G401.6 (cell line): ENCODE measurements at regions not wholly inside any gene's neighbourhood (a gene's known extent, or its start where the extent isn't known, plus 50 kb on each side); places are given as distances from the start of the nearest gene placed in this dataset.
A peak's percentile ranks its signal among the peaks of the same experiment; 100 is the strongest.
"Not testable (repeated sequence)": the region's sequence is repeated elsewhere in the genome, so short reads cannot be mapped to it uniquely, and the experiment has no call there.

Experiments
- FAIRE-seq: peaks from 2 replicates; lab custom pipeline; 2012; peaks lifted over from hg19 to GRCh38; lab: Jason Lieb, UNC

DNA sequence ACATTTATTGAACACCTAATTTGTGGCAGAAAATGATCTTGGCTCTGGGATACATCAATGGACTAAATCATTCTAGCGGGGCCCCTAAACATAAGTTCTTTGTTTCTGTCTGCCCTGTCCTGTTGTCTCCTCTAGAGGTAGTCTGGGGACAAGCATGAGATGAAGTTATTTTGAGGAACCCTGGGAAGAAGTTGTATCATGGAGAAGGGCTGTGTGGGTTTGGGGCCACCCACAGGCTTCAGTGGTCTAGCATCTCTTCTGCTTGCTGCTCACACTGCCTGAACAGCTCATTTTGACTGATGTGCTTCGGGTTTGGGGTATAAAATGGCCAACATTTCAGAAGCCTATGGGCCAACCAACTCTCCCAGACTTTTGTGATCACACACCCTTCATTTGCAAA is 50.3 kb upstream of the OSBPL11 start:
- FAIRE-seq: no peak

DNA sequence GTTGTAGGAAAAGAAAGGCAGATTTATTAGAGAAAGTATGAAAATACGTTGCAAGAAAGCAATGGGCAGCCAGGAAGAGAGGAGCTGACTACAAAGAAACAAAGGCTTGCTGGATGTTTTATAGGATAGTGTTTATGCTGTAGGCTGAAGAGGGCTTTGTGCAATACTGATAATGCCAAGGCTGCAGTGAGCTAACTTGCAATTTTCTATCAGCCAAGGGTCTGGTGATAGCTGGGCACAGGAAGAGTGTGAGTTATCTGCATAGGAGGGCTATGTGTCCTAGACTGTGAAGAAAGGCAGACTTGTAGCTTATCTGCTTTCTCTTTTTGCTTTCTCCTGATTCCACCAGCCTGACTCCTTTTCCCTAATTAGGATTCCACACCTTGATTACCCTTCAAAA is 51.3 kb upstream of the OSBPL11 start:
- FAIRE-seq: no peak

DNA sequence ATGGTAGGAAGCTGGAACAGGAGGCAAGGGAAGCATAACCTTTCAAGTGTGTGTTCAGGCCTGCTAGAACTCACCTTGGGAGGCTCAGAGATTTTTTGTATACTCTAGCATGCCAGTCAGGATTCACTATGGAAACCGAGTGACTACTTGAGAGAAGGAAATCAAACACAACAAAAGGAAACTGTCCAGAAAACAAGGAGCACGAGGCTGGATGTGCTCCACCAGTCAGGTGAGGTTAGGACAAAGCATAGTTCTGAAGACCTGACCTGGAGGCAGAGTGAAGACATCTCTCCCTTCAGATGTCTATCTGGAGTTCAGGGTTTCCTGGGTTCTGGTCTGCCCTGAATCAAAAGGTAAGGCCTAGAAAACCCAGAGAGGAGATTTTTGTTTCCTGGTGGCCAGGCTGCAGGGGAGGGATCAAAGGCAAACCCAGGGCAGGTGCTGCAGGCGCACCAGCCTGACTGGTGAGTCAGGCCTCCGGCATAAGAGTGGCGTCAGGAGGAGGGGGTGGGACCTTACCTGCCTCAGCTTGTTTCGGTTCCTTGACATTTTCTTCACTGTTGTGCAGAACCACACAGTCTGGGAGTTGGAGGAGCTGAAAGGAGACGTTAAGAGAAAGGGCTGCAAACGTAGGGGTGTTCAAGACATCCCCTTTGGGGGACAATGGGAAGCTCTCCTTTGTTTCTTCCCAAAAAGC is 52.2 kb upstream of the OSBPL11 start:
- no peak for FAIRE-seq

DNA sequence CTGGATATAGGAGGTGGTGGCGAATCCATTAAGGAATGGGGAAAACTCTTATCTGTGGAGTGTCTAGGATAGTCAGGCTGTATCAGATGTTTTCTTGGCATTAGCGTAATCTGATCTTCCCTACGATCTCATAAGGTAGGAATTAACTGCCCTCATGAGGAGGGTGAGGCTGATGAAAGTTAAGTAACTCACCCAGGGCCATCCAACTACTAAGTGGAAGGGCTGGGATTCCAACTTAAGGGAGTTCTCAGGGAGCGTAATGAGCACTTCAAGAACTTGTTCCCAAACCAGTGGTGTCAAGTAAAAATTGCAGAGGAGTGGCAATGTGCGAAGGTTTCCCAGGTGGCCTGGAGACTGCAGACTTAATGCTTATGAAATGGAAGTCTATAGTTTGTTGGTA is 55.9 kb upstream of the OSBPL11 start:
- FAIRE-seq: no peak

DNA sequence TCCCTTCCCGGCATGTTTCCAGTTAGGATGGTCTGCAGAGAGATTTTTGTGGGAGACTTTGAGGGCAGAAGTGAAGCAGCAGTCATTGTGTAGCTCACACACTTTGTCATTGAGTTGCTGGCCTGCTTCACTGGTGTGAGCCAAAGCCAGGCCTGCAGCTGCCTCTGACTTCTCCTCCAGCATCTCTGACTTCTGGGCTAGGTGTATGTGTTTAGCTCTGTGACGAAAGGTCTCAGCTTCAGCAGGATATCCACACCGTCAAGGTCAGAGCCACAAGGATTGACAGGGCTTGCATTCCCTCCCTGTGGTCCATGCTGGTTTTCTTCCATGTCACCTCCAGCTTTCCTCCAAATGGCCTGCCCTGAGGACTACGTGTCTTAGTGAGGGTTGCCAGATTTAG is 57.1 kb upstream of the OSBPL11 start:
- FAIRE-seq: no peak

DNA sequence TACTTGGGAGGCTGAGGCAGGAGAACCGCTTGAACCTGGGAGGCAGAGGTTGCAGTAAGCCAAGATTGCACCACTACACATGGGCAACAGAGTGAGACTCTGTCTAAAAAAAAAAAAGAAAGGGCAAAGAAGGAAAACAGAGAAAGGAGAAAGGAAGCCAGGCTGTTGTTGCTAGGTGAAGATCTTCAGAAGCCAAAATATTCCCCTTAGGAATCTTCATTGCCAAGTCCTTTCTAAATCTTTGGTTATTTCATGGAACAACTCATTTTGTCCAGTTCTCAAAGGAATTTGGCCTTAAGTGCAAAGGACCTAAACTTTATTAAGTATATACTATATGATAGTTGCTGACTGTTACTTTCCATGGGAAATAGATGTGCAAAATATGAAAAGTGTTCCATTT is 59.2 kb upstream of the OSBPL11 start:
- no peak for FAIRE-seq

DNA sequence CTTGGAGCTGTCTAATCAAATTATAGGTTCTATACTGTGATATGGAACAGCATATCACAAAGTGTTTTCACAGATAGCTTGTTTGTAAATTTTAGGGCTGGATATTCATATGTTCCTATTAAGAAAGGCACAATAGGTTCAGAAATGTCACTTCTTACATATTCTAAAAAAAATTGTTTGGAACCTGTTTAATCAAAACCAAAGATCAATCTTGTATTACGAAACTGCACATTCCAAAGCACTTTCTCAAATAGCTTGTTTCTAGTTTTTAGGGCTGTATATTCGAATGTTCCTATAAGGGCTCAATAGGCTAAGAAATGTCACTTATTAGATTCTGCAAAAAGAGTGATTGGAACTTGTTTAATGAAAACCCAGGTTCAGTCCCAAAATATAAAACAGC is 67.4 kb upstream of the OSBPL11 start:
- FAIRE-seq: no peak

DNA sequence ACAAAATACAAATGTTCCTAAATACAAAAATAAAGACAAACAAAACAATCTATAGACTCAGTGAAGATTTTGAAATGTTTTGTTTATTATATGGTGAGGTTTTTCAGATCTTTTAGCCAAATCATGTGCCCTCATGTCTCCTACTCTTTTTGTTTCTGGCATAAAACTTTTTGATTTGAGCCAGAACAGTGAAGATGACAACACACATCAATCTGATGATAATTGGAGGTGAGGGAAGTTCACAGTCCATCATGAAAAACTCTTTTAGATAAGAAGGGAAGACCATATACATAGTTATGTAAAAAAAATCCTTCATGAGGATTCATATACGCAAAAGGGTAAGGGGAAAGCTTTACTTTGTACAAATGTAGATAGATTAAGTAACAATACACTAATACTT is 75.1 kb upstream of the OSBPL11 start:
- FAIRE-seq: no peak

DNA sequence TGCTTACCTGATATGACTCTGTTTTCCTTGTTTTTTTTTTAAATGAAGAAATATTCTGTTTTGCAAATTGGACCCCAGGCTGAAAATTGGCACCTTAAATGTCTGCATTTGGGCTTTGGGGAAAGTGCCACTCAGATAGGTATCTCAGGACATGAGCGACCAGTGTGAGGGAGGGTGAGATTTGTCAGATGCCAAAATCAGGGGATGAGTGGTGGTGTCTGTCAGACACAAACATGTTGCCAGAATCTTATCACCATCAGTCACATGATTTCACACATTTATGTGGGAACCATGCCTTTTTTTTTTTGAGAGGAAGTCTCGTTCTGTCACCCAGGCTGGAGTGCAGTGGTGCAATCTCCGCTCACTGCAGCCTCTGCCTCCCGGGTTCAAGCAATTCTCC is 75.6 kb upstream of the OSBPL11 start:
- no peak for FAIRE-seq

DNA sequence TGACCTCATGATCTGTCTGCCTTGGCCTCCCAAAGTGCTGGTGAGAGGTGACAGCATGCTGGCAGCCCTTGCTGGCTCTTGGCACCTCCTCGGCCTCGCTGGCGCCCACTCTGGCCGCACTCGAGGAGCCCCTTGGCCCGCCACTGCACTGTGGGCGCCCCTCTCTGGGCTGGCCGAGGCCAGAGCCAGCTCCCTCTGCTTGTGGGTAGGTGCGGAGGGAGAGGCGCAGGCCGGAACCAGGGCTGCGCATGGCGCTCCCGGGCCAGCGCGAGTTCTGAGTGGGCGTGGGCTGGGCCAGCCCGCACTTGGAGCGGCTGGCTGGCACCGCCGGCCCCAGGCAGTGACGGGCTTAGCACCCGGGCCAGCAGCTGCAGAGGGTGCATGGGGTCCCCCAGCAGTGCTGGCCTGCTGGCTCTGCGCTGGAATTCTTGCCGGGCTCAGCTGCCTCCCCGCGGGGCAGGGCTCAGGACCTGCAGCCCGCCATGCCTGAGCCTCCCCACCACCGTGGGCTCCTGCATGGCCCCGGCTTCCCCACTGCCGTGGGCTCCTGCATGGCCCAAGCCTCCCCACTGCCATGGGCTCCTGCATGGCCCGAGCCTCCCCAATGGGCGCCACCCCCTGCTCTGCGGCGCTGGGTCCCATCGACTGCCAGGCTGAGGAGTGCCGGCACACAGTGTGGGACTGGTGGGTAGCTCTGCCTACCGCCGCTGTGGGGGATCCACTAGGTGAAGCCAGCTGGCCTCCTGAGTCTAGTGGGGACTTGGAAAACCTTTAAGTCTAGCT is 76.4 kb upstream of the OSBPL11 start:
- FAIRE-seq: no peak

DNA sequence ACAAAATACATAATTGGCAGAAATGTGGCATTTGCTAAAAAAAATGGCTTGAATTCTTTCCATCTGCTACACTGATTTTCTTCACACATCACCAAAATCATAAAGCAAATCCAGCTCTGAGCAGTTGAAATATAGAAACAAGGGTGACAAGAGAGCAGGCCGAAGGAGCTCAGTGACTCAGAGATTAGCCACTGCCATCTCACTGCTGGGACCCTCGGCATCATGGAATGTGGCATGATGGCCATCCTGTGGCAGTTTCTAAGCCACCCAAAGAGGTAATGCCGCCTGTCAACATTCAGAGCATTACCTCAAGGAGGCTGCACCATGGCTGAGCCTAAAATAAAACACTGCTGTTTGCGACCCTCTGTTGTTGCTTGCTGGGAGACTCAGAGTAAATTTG is 80.5 kb upstream of the OSBPL11 start:
- FAIRE-seq: no peak

DNA sequence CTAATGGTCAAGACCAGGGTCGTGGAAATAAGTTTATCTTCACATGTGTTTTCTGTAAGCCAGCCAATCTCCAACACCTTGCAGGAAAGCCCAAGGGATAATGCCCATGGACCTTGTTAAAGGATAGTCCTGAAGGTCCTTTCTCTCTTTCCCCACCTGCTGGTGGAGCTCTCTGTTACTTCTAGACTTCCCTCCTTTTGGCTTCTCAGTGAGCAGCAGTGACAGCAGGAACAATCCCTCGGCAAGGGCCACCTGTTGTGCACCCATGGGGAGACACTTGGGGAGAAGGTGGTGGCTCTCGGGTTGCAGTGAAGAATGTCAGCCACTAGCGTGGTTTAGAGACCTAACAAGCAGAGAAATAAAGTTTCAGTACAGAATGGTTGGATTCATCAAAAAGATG is 84.0 kb upstream of the OSBPL11 start:
- FAIRE-seq: no peak

DNA sequence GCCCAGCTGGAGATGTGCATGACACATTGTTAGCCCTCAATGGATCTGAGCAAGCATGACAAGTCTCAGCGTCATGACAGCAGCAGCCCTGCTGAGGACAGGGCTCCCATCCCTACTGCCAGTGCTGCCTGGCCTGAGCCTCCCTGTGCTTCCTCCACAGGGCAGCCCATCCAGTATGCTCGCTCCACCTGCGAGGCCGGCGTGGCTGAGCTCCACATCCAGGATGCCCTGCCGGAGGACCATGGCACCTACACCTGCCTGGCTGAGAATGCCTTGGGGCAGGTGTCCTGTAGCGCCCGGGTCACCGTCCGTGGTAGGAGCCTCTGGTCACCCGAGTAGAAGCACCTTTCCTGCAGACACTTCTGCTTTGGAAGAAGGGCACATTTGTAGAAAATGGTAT is 85.8 kb upstream of the OSBPL11 start:
- FAIRE-seq: no peak

DNA sequence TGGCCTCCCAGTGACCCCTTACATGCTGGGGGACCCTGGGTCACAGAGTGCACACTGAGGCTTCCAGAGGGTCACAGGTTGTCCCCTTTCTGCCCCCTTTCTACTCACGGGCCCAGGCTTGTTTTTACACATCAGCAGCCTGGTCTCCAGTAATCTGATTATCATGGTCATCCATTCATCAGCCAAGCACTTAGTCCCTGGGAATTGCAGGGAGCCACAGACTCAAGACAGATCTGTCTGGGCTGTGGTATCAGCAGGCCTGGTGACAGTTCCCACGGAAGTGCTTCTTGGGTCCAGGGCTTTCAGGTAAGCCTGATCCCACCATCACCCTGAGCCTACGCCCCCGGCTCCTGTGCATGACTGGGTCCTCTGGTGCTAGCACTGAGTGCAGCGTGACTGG is 86.6 kb upstream of the OSBPL11 start:
- FAIRE-seq: not testable (repeated sequence)

DNA sequence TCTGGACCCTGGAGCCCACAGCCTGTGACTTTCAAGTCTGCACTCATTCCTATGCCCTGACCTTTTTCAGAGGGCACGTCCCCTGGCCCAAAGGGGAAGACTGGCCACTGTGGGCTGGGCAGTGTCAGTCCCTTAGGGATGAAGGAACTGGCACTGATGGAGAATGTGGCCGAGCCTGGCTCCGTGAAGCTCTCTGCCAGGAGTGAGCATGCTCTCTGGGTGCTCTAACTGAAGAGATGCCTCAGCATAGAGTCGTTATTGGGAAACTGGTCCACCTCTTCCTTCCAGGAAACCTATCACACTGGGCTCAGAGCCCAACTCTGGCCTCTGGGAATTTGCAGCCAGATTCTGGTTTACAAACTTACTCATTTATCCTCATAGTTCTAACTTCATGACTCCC is 87.3 kb upstream of the OSBPL11 start:
- FAIRE-seq: not testable (repeated sequence)

DNA sequence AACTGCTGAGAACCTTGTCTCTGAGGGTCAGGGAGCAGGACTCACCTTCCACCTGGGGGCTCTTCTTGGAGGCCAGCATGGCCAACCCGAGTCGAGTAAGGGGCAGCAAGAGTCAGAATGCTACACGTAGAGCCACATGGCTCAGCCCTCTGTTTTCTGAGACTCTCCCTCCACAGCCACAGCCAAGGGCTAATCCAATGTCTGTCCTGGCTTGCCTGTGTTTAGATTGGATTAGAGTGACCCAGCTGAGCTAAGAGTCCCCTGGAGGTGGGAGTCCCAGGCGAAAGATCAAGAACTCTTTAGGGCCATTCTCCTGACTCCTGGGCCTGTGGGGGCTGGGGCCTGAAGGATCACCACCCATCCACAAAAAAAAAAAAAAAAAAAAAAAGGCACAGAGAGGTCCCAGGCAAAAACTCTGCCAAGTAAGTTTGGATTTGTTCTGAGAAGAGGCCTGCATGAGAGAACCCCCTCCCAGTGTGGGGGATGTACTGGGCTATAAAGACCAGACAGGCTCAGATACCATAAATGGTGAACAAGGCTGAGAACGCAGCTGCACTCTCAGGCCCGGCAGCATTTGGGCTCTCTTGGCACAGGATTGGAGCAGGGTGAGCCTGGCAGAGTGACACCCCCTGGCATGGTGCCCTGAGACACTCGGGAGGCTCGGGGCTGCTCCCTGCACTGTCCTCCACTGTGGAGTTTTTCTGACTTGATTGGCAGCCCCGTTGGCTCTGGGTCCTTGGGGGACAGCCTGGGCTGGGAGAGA is 88.0 kb upstream of the OSBPL11 start:
- no peak for FAIRE-seq

DNA sequence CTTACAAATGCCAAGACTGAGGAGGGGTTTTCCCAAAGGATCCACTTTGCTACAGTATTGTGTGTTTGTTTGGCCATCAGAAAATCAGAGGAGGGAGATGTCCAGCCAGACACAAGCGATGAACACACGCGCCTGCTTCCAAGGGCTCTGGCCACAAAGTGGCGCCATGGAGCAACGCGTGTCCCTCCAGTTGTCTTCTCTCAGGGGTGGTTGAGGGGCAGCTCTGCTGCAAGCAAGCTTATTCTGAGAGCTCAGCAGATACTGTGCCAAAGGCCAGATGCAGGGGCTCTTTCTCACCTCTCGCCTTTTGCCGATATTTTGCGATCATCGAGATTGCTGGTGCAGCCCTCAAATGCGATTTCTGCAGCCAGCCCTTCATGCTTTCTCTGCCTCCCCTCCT is 88.9 kb upstream of the OSBPL11 start:
- no peak for FAIRE-seq

DNA sequence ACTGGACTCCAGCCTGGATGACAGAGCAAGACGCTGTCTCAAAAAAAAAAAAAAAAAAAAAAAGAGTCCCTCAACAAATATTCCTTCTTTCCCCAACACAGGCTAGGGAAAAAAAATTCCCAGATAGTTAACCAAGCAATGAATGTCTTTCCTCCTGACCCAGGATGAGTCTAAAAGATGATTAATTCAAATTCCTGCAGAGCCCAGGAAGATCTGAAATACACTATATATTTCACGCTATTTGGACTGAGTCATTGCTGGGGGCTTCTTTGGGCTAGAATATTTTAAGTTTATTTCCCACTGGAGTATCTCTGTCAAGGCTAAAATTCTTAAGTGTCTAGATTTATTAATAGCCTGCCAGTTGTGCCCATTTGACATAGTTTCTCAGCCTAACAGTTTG is 90.4 kb upstream of the OSBPL11 start:
- not testable (repeated sequence) for FAIRE-seq

DNA sequence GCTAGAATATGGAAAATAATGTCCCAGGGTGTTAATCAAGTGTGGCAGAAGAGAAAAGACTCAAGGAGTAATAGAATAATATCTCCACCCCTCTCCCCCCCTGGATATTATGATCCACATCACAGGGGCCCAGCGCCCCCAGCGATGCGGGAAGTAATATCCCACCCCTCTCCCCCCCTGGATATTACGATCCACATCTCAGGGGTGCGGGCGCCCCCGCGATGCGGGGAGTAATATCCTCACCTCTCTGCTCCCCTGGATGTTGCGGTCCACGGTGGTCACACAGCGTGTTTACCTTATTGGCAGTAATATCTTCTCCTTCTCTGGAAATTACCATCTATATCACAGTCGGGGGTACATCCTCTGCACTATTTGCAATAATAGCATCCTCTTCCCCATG is 97.1 kb upstream of the OSBPL11 start:
- FAIRE-seq: no peak

DNA sequence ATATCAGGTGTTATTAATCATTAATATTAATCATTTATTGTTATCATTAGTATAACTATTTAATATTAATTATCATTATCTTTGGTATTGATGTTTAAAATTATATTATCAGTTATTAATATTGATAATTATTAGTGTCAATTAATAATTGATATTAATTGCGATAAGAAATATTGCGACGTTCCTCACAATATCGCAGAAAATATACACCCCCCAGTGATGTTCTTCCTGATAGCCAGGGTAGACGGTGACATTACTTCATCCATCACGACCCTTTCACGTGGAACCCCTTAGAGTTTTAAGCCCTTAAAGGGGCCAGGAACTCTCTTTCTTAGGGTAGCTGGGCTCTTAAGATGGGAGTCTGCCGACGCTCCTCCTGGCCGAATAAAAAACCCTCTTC is 98.6 kb upstream of the OSBPL11 start:
- peak; percentile 89 for FAIRE-seq

DNA sequence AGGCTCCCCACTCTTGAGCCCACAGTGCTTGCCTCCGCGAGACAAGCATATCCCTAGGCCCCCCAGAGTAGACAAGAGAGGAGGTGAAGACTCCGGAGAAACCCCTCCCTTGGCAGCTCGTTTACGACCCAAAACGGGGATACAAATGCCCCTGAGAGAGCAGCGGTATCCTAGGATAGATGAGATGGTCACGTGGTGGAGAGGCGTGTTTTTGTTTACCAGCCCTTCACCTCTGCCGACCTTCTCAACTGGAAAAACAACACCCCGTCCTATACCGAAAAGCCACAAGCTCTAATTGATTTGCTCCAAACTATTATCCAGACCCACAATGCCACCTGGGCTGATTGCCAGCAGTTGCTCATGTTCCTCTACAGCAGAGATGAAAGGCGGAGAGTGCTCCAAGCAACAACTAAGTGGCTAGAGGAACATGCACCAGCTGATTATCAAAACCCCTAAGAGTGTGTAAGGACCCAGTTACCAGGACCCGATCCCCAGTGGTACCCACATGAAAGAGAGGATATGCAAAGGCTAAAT is 99.5 kb upstream of the OSBPL11 start:
- no peak for FAIRE-seq

DNA sequence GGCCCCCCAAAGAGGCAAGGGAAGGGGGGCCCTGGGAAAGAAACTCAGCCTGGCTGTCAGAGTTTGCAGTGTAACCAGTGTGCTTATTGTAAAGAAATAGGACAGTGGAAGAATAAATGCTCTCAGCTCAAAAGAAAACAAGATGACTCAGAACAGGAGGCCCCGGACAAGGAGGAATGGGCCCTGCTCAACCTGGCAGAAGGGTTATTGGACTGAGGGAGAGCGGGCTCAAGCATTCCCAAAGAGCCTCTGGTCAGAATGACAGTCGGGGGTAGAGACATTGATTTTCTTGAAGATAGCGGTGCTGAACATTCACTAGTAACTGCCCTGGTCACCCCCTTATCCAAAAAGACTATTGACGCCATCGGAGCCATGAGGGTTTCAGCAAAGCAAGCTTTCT is 100.4 kb upstream of the OSBPL11 start:
- FAIRE-seq: no peak

DNA sequence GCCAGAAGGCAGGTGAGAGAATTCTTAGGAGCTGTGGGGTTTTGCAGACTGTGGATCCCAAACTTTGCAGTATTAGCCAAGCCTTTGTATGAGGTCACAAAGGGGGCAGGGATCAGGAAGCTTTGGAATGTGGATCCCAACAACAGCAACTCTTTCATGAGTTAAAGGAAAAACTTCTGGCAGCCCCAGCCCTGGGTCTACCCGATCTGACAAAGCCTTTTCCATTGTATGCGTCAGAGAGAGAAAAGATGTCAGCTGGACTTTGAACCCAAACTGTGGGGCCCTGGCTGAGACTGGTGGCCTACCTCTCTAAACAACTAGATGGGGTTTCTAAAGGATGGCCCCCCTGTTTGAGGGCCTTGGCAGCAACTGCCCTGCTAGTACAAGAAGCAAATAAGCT is 101.8 kb upstream of the OSBPL11 start:
- not testable (repeated sequence) for FAIRE-seq
